ENCODE measurements at regions not wholly inside any gene's neighbourhood (a gene's known extent, or its start where the extent isn't known, plus 50 kb on each side); places are given as distances from the start of the nearest gene placed in this dataset.

GRCh38 chr10:109695988-109696387 is 227.3 kb downstream of the XPNPEP1 start:
- TF ChIP-seq CTCF (IDR thresholded peaks at IDR 0.05; ENCODE audit: low read length, missing control alignments): no peak
- no peak for DNase-seq (ENCODE audit: low read depth)
- H3K4me3 ChIP-seq (replicated peaks; ENCODE audit: low read depth, low read length): no peak overlapping the region

DNA sequence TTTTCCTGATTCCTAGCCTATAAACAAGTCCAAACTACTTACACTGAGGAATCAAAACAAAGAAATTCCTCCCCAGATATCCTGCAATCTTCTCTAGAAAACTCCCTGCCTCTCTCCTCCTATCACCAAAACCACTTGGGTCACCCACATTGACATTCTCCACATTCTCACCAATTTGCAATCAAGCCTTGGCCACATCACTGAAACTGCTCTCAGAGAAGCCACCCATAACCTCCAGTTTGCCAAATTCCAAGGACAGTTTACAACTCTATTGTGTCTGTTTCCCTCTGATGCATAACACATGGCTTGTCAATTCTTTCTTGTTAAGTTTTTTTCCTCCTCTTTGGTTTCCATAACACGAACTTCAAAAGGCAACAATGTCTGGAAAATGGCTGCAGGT is 233.5 kb downstream of the XPNPEP1 start:
- no peak for TF ChIP-seq CTCF (IDR thresholded peaks at IDR 0.05; ENCODE audit: low read length, missing control alignments)
- no peak for DNase-seq (ENCODE audit: low read depth)
- H3K4me3 ChIP-seq (replicated peaks; ENCODE audit: low read depth, low read length): no peak overlapping the region

DNA sequence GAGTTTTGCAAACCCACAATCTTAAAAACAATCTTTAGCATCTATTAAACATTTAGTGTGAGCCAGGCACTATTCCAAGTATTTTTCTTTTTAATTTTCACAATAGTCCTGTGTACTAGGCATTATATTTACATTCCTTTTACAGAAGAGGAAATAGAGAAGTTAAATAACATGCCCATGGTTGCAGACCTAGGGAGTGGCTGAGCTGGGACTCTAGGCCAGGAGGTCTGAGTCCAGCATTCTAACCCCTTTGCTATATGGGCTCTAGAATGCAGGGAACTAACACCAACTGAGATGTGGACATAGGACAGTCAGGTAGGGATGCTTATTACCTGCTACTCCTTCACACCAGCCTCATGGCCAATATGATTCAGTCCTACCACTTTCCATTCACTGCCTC is 243.8 kb downstream of the XPNPEP1 start:
- no peak for TF ChIP-seq CTCF (IDR thresholded peaks at IDR 0.05; ENCODE audit: low read length, missing control alignments)
- no peak for DNase-seq (ENCODE audit: low read depth)
- H3K4me3 ChIP-seq (replicated peaks; ENCODE audit: low read depth, low read length): no peak overlapping the region

GRCh38 chr10:109678857-109679256 is 244.5 kb downstream of the XPNPEP1 start:
- H3K4me3 ChIP-seq (replicated peaks; ENCODE audit: low read depth, low read length): no peak overlapping the region
- no peak for DNase-seq (ENCODE audit: low read depth)
- TF ChIP-seq CTCF (IDR thresholded peaks at IDR 0.05; ENCODE audit: low read length, missing control alignments): no peak

GRCh38 chr10:109676703-109677102 is 246.6 kb downstream of the XPNPEP1 start:
- DNase-seq (ENCODE audit: low read depth): no peak
- TF ChIP-seq CTCF (IDR thresholded peaks at IDR 0.05; ENCODE audit: low read length, missing control alignments): no peak
- H3K4me3 ChIP-seq (replicated peaks; ENCODE audit: low read depth, low read length): no peak overlapping the region

GRCh38 chr10:109668703-109669102 is 254.6 kb downstream of the XPNPEP1 start:
- TF ChIP-seq CTCF (IDR thresholded peaks at IDR 0.05; ENCODE audit: low read length, missing control alignments): no peak
- no peak for DNase-seq (ENCODE audit: low read depth)

GRCh38 chr10:109668154-109668665 is 255.1 kb downstream of the XPNPEP1 start:
- DNase-seq (ENCODE audit: low read depth): no peak
- no peak overlapping the region for H3K4me3 ChIP-seq (replicated peaks; ENCODE audit: low read depth, low read length)
- no peak for TF ChIP-seq CTCF (IDR thresholded peaks at IDR 0.05; ENCODE audit: low read length, missing control alignments)

More at GRCh38 chr10:109668703-109669102, 254.6 kb downstream of the XPNPEP1 start:
- H3K4me3 ChIP-seq (replicated peaks; ENCODE audit: low read depth, low read length): no peak overlapping the region

Data from fibroblast of pulmonary artery (primary cell).